A673 (cell line): ENCODE measurements at regions not wholly inside any gene's neighbourhood (a gene's known extent, or its start where the extent isn't known, plus 50 kb on each side); places are given as distances from the start of the nearest gene placed in this dataset.

Experiments used
- BruUV-seq: library from RNA; stranded (reverse); fragments of 400-500 nt; replicated peaks from 2 replicates; lab custom pipeline; 2021; lab: Mats Ljungman, UMichigan
- CTCF ChIA-PET: fragments of 300-600 bp; sonication (Branson Sonifier 250); formaldehyde crosslinking; loops from one replicate; lab custom pipeline; 2022; ENCODE audit warnings: antibody characterized with exemption; lab: Charles Lee
- POLR2A ChIA-PET: fragments of 300-600 bp; sonication (Branson Sonifier 250); formaldehyde crosslinking; loops from one replicate; lab custom pipeline; 2022; ENCODE audit warnings: antibody characterized with exemption; ENCODE audit not compliant: low non-redundant PET; lab: Charles Lee
- DNase-seq: peaks from one replicate; pipeline ENCODE4 v3.0.0-alpha.2; 2015; ENCODE audit warnings: low spot score
- H3K27ac ChIP-seq: fragments of 200-600 bp; sonication (generic); 2 replicates; pipeline ENCODE4 v1.5.1; 2016; ENCODE audit warnings: mixed run types, low read depth, mild to moderate bottlenecking, mixed read lengths, antibody characterized with exemption, low read length; ENCODE audit not compliant: poor library complexity, severe bottlenecking
- H3K27me3 ChIP-seq: fragments of 200-600 bp; sonication (generic); replicated peaks from 2 replicates; pipeline ENCODE4 v1.6.1; 2017; ENCODE audit warnings: mixed run types, low read depth, mild to moderate bottlenecking, mixed read lengths, antibody characterized with exemption, low read length; ENCODE audit not compliant: insufficient read depth, poor library complexity
- H3K36me3 ChIP-seq: fragments of 200-600 bp; sonication (generic); 2 replicates; pipeline ENCODE4 v1.6.1; 2016; ENCODE audit warnings: mixed run types, mild to moderate bottlenecking, mixed read lengths, antibody characterized with exemption, low read length; ENCODE audit not compliant: insufficient read depth, poor library complexity, severe bottlenecking
- H3K4me1 ChIP-seq: fragments of 200-600 bp; sonication (generic); 2 replicates; pipeline ENCODE4 v1.6.1; 2017; ENCODE audit warnings: mixed run types, mild to moderate bottlenecking, mixed read lengths, antibody characterized with exemption, low read length; ENCODE audit not compliant: insufficient read depth, poor library complexity, severe bottlenecking
- H3K4me3 ChIP-seq: fragments of 200-600 bp; sonication (generic); 2 replicates; pipeline ENCODE4 v1.5.1; 2016; ENCODE audit warnings: low read depth, mixed run types, mild to moderate bottlenecking, mixed read lengths, low read length; ENCODE audit not compliant: poor library complexity, severe bottlenecking
- H3K9me3 ChIP-seq: fragments of 200-600 bp; sonication (generic); 2 replicates; pipeline ENCODE4 v1.6.1; 2016; ENCODE audit warnings: mixed run types, low read depth, mild to moderate bottlenecking, mixed read lengths, antibody characterized with exemption, low read length; ENCODE audit not compliant: poor library complexity, severe bottlenecking
- CTCF ChIP-seq: fragments of 300-800, 200-600 bp; sonication (generic); conservative IDR thresholded peaks from 2 replicates; pipeline ENCODE4 v1.5.1; 2017; ENCODE audit warnings: low read depth, mild to moderate bottlenecking, antibody characterized with exemption, low read length, moderate library complexity, mixed read lengths
- EZH2 ChIP-seq: fragments of 200-600 bp; sonication (generic); IDR thresholded peaks from 2 replicates; pipeline ENCODE4 v1.6.1; 2017; ENCODE audit warnings: borderline replicate concordance, low read depth, mild to moderate bottlenecking, mixed read lengths, antibody characterized with exemption, low read length; ENCODE audit not compliant: poor library complexity, severe bottlenecking
- intact Hi-C: fragments of 100-400 bp; cut with micrococcal nuclease; formaldehyde crosslinking; loops from one replicate; pipeline ENCODE4 v1.10.0; 2022; ENCODE audit not compliant: unreplicated experiment

- TF ChIP-seq EZH2 = no peak
Measured at GRCh38 chr17:77600346-77600745, 358.2 kb upstream of the TNRC6C start.

GRCh38 chr17:77601054-77601979 is 357.2 kb upstream of the TNRC6C start:
- H3K4me3 ChIP-seq = no peak overlapping the region
- no peak for DNase-seq
- no TSS peak for BruUV-seq
- H3K9me3 ChIP-seq = no peaks in the 10 kb centered on the region
- no peaks in the 10 kb centered on the region for H3K27me3 ChIP-seq
- ChIA-PET CTCF (no interaction called here), POLR2A (no interaction called here)
- H3K36me3 ChIP-seq = no peaks in the 10 kb centered on the region
- TF ChIP-seq EZH2 (no peak), CTCF (no peak)
- no peaks in the 10 kb centered on the region for H3K4me1 ChIP-seq
- intact Hi-C loops = no loop called here
- no peak overlapping the region for H3K27ac ChIP-seq

More at GRCh38 chr17:77600346-77600745, 358.2 kb upstream of the TNRC6C start:
- intact Hi-C loops = no loop called here
- Histone ChIP-seq H3K27ac (no peak overlapping the region), H3K27me3 (no peaks in the 10 kb centered on the region), H3K9me3 (no peaks in the 10 kb centered on the region), H3K36me3 (no peaks in the 10 kb centered on the region), H3K4me3 (no peak overlapping the region), H3K4me1 (no peaks in the 10 kb centered on the region)
- ChIA-PET POLR2A (no interaction called here), CTCF (no interaction called here)
- no peak for DNase-seq
- BruUV-seq = no TSS peak

GRCh38 chr17:77602062-77602746 is 356.3 kb upstream of the TNRC6C start:
- H3K9me3 ChIP-seq = no peaks in the 10 kb centered on the region
- H3K27me3 ChIP-seq = no peaks in the 10 kb centered on the region
- H3K27ac ChIP-seq = no peak overlapping the region
- ChIA-PET POLR2A (no interaction called here), CTCF (no interaction called here)
- intact Hi-C loops = no loop called here
- H3K4me1 ChIP-seq = no peaks in the 10 kb centered on the region
- no peaks in the 10 kb centered on the region for H3K36me3 ChIP-seq
- DNase-seq = no peak
- no TSS peak for BruUV-seq
- TF ChIP-seq CTCF (no peak), EZH2 (no peak)
- no peak overlapping the region for H3K4me3 ChIP-seq
